ENCODE measurements at regions not wholly inside any gene's neighbourhood (a gene's known extent, or its start where the extent isn't known, plus 50 kb on each side); places are given as distances from the start of the nearest gene placed in this dataset.

GRCh38 chr13:80006940-80007339 lies 334.0 kb downstream of the SPRY2 start:
- TF ChIP-seq PKNOX1 (IDR thresholded peaks at IDR 0.05) (no peak), FOXK2 (IDR thresholded peaks at IDR 0.05) (no peak), ARNT (IDR thresholded peaks at IDR 0.05) (no peak), SUZ12 (IDR thresholded peaks at IDR 0.05) (no peak), NFRKB (IDR thresholded peaks at IDR 0.05) (no peak), BHLHE40 (IDR thresholded peaks at IDR 0.05; ENCODE audit: borderline replicate concordance) (no peak), FOXA1 (IDR thresholded peaks at IDR 0.05) (no peak), L3MBTL2 (conservative IDR thresholded peaks at IDR 0.05) (no peak), ZNF384 (IDR thresholded peaks at IDR 0.05) (no peak), LEF1 (IDR thresholded peaks at IDR 0.05; ENCODE audit: borderline replicate concordance) (no peak), ELF4 (IDR thresholded peaks at IDR 0.05) (no peak), TARDBP (IDR thresholded peaks at IDR 0.05) (no peak), CTBP1 (IDR thresholded peaks at IDR 0.05; ENCODE audit: borderline replicate concordance) (no peak), FOXM1 (IDR thresholded peaks at IDR 0.05; ENCODE audit: borderline replicate concordance) (no peak)
